ENCODE measurements at regions not wholly inside any gene's neighbourhood (a gene's known extent, or its start where the extent isn't known, plus 50 kb on each side); places are given as distances from the start of the nearest gene placed in this dataset.

GRCh38 chr11:33551051-33551450 is 149.6 kb downstream of the C11orf91 start:
- ATAC-seq = no peak
- H3K9me3 Mint-ChIP-seq = no peaks in the 10 kb centered on the region
- TF ChIP-seq, protein P1, sequence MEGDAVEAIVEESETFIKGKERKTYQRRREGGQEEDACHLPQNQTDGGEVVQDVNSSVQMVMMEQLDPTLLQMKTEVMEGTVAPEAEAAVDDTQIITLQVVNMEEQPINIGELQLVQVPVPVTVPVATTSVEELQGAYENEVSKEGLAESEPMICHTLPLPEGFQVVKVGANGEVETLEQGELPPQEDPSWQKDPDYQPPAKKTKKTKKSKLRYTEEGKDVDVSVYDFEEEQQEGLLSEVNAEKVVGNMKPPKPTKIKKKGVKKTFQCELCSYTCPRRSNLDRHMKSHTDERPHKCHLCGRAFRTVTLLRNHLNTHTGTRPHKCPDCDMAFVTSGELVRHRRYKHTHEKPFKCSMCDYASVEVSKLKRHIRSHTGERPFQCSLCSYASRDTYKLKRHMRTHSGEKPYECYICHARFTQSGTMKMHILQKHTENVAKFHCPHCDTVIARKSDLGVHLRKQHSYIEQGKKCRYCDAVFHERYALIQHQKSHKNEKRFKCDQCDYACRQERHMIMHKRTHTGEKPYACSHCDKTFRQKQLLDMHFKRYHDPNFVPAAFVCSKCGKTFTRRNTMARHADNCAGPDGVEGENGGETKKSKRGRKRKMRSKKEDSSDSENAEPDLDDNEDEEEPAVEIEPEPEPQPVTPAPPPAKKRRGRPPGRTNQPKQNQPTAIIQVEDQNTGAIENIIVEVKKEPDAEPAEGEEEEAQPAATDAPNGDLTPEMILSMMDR (IDR thresholded peaks at IDR 0.05) = no peak

DNA sequence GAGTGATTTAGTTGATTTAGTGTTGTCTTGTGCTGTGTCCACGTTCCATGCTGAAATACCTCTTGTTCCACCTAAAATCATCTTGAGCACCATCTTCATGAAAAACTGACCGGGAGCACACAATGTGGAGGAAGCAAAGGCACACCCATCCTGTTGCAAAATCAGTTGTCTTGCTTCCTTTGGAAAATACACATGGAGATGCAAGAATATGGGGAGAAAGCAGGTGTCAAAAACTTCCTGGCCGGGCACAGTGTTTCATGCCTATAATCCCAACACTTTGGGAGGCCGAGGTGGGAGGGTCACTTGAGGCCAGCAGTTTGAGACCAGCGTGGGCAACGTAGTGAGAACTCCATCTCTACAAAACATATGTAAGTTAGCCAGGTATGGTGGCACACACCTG is 151.1 kb downstream of the C11orf91 start:
- Histone ChIP-seq H3K4me1 (ENCODE audit: control insufficient read depth, insufficient read depth, low read length) (no peaks in the 10 kb centered on the region), H3K9me3 (ENCODE audit: control insufficient read depth, insufficient read depth, low read length) (no peaks in the 10 kb centered on the region), H3K4me3 (ENCODE audit: low read length) (no peak overlapping the region), H3K36me3 (ENCODE audit: control insufficient read depth, insufficient read depth, low read length) (no peaks in the 10 kb centered on the region), H3K27ac (ENCODE audit: low read length) (no peak overlapping the region), H3K27me3 (ENCODE audit: control insufficient read depth, insufficient read depth, low read length) (peaks cover 3% of the 10 kb centered on the region)
- H3K36me3 Mint-ChIP-seq = no peaks in the 10 kb centered on the region
- no peak overlapping the region for H3K4me3 Mint-ChIP-seq
- no peak overlapping the region for H3K27ac Mint-ChIP-seq
- H3K27me3 Mint-ChIP-seq (ENCODE audit: low read depth in 2 of 2) = peaks cover 11 to 42% of the 10 kb centered on the region in 2 donors
- H3K4me1 Mint-ChIP-seq = no peaks in the 10 kb centered on the region
- TF ChIP-seq, protein P1 (IDR thresholded peaks at IDR 0.05) = no peak
- no peak for DNase-seq
- intact Hi-C loops (cut with micrococcal nuclease) = no loop called here
- no peaks in the 10 kb centered on the region for H3K9me3 Mint-ChIP-seq
- 75% methylated on average over 6 of the region's 6 CpGs for WGBS (ENCODE audit: insufficient coverage)
- no peak for ATAC-seq

More at GRCh38 chr11:33551051-33551450, 149.6 kb downstream of the C11orf91 start:
- intact Hi-C loops (cut with micrococcal nuclease) = no loop called here
- H3K4me1 ChIP-seq (ENCODE audit: control insufficient read depth, insufficient read depth, low read length) = no peaks in the 10 kb centered on the region
- Mint-ChIP-seq H3K36me3 (no peaks in the 10 kb centered on the region), H3K4me3 (no peak overlapping the region), H3K27me3 (ENCODE audit: low read depth in 2 of 2) (peaks cover 14 to 58% of the 10 kb centered on the region in 2 donors), H3K4me1 (no peaks in the 10 kb centered on the region), H3K27ac (no peak overlapping the region)
- no peaks in the 10 kb centered on the region for H3K36me3 ChIP-seq (ENCODE audit: control insufficient read depth, insufficient read depth, low read length)
- H3K27ac ChIP-seq (ENCODE audit: low read length) = no peak overlapping the region
- no peaks in the 10 kb centered on the region for H3K9me3 ChIP-seq (ENCODE audit: control insufficient read depth, insufficient read depth, low read length)
- DNase-seq = no peak
- WGBS (ENCODE audit: insufficient coverage) = 85% methylated on average over 2 of the region's 3 CpGs
- no peak overlapping the region for H3K4me3 ChIP-seq (ENCODE audit: low read length)
- peaks cover 3% of the 10 kb centered on the region for H3K27me3 ChIP-seq (ENCODE audit: control insufficient read depth, insufficient read depth, low read length)

GRCh38 chr11:33545931-33546330 is 154.7 kb downstream of the C11orf91 start:
- TF ChIP-seq, protein P1 (IDR thresholded peaks at IDR 0.05) = no peak
- H3K27me3 Mint-ChIP-seq (ENCODE audit: low read depth in 2 of 2) = peaks cover 10 to 36% of the 10 kb centered on the region in 2 donors
- intact Hi-C loops (cut with micrococcal nuclease) = no loop called here

GRCh38 chr11:33544593-33545373 is 155.8 kb downstream of the C11orf91 start:
- ATAC-seq = no peak
- Mint-ChIP-seq H3K36me3 (no peaks in the 10 kb centered on the region), H3K4me3 (no peak overlapping the region), H3K9me3 (no peaks in the 10 kb centered on the region), H3K27ac (no peak overlapping the region), H3K4me1 (peaks cover 0 to 13% of the 10 kb centered on the region in 2 donors), H3K27me3 (ENCODE audit: low read depth in 2 of 2) (peaks cover 10 to 29% of the 10 kb centered on the region in 2 donors)
- 93% methylated on average over 17 of the region's 17 CpGs for WGBS (ENCODE audit: insufficient coverage)
- DNase-seq = no peak
- Histone ChIP-seq H3K4me1 (ENCODE audit: control insufficient read depth, insufficient read depth, low read length) (peaks cover 17% of the 10 kb centered on the region), H3K36me3 (ENCODE audit: control insufficient read depth, insufficient read depth, low read length) (no peaks in the 10 kb centered on the region), H3K9me3 (ENCODE audit: control insufficient read depth, insufficient read depth, low read length) (no peaks in the 10 kb centered on the region), H3K4me3 (ENCODE audit: low read length) (no peak overlapping the region), H3K27ac (ENCODE audit: low read length) (no peak overlapping the region), H3K27me3 (ENCODE audit: control insufficient read depth, insufficient read depth, low read length) (peaks cover 3% of the 10 kb centered on the region)
- intact Hi-C loops (cut with micrococcal nuclease) = no loop called here
- TF ChIP-seq, protein P1 (IDR thresholded peaks at IDR 0.05) = no peak

More at GRCh38 chr11:33545931-33546330, 154.7 kb downstream of the C11orf91 start:
- Histone ChIP-seq H3K9me3 (ENCODE audit: control insufficient read depth, insufficient read depth, low read length) (no peaks in the 10 kb centered on the region), H3K27ac (ENCODE audit: low read length) (no peak overlapping the region), H3K36me3 (ENCODE audit: control insufficient read depth, insufficient read depth, low read length) (no peaks in the 10 kb centered on the region), H3K27me3 (ENCODE audit: control insufficient read depth, insufficient read depth, low read length) (peaks cover 3% of the 10 kb centered on the region), H3K4me1 (ENCODE audit: control insufficient read depth, insufficient read depth, low read length) (peaks cover 12% of the 10 kb centered on the region), H3K4me3 (ENCODE audit: low read length) (no peak overlapping the region)
- no peaks in the 10 kb centered on the region for H3K36me3 Mint-ChIP-seq
- no peak overlapping the region for H3K27ac Mint-ChIP-seq
- ATAC-seq (no peak), DNase-seq (no peak)
- no peak overlapping the region for H3K4me3 Mint-ChIP-seq
- peaks cover 0 to 8% of the 10 kb centered on the region in 2 donors for H3K4me1 Mint-ChIP-seq
- no peaks in the 10 kb centered on the region for H3K9me3 Mint-ChIP-seq

Data from natural killer cell (primary cell).